ENCODE measurements at regions not wholly inside any gene's neighbourhood (a gene's known extent, or its start where the extent isn't known, plus 50 kb on each side); places are given as distances from the start of the nearest gene placed in this dataset.

DNA sequence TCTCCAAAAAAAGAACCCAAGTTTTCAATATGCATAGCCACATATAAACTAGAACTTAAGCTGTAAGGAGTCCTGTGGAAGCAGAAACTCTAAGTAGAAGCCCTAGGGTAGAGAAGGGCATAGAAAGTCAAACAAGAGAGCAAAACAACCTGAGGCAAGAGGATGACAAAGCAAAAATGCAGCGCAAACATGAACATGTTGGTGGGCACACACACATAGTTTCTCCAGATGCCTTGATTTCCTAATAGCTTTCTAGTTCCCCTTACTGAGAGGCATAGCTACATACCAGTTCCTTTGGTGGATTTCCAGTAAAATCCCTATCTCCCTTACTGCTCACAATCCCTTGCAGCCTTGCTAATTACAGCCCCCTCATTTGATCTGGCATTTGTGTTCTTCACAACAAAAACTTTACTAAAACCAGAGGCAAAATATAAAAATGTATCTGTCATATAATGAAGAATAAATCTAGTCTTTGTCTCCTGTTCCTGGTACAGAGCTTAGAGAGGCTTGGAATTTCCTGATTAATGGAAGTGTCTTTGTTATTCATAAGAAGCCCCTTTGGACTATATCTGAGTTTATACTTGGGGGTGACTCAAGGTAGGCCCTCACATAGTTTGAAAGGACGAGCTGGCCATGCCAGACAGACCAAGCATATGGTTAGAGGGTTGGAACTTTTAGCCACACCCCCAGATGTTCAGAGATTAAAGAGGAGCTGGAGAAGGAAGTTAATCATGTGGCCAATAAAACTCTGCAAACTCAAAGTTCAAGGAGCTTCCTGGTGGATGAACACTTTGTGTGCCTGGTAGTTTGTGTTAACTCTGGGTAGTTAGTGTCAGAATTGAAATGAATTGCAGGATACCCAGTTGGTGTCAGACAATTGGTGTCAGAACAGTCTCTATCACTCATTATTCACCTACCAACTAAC is 52.7 kb upstream of the ZCCHC13 start:
- TF ChIP-seq, protein P1, sequence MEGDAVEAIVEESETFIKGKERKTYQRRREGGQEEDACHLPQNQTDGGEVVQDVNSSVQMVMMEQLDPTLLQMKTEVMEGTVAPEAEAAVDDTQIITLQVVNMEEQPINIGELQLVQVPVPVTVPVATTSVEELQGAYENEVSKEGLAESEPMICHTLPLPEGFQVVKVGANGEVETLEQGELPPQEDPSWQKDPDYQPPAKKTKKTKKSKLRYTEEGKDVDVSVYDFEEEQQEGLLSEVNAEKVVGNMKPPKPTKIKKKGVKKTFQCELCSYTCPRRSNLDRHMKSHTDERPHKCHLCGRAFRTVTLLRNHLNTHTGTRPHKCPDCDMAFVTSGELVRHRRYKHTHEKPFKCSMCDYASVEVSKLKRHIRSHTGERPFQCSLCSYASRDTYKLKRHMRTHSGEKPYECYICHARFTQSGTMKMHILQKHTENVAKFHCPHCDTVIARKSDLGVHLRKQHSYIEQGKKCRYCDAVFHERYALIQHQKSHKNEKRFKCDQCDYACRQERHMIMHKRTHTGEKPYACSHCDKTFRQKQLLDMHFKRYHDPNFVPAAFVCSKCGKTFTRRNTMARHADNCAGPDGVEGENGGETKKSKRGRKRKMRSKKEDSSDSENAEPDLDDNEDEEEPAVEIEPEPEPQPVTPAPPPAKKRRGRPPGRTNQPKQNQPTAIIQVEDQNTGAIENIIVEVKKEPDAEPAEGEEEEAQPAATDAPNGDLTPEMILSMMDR (IDR thresholded peaks at IDR 0.05) = no peak
- no peak for TF ChIP-seq POLR2A (IDR thresholded peaks at IDR 0.05)
- no peak for TF ChIP-seq POLR2AphosphoS5 (IDR thresholded peaks at IDR 0.05; ENCODE audit: insufficient read depth in 1 of 2, low read depth in 1 of 2)
- intact Hi-C loops (cut with DNase I) = no loop called here
- no peak overlapping the region for H3K27ac ChIP-seq

DNA sequence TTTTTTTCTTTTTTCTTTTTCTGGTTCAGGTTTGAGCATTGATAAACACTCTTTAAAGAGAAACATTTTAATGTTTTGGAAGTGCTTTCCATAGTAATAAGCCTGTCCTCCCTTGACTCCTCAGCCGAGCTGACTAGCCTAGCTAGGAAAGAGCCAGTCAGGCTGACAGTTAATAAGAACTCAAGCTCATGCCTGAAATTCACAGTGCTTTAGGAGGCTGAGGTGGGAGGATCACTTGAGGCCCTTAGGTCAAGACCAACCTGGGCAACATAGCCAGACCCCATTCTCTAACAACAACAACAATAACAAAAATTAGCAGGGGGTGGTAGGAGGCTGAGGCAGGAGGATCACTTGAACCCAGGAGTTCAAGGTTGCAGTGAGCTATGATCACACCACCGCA is 53.4 kb upstream of the ZCCHC13 start:
- intact Hi-C loops (cut with DNase I) = no loop called here
- H3K36me3 ChIP-seq = no peaks in the 10 kb centered on the region
- TF ChIP-seq, protein P1 (IDR thresholded peaks at IDR 0.05) = no peak
- no peak for TF ChIP-seq POLR2A (IDR thresholded peaks at IDR 0.05)
- no peak for TF ChIP-seq POLR2AphosphoS5 (IDR thresholded peaks at IDR 0.05; ENCODE audit: insufficient read depth in 1 of 2, low read depth in 1 of 2)
- H3K27me3 ChIP-seq = no peaks in the 10 kb centered on the region
- no peak overlapping the region for H3K4me3 ChIP-seq
- H3K27ac ChIP-seq = no peak overlapping the region
- H3K9me3 ChIP-seq = no peaks in the 10 kb centered on the region
- DNase-seq (ENCODE audit: extremely low spot score in 2 of 2) = no peak
- peaks cover 15% of the 10 kb centered on the region for H3K4me1 ChIP-seq

More for the DNA sequence above, 52.7 kb upstream of the ZCCHC13 start:
- no peaks in the 10 kb centered on the region for H3K36me3 ChIP-seq
- no peaks in the 10 kb centered on the region for H3K27me3 ChIP-seq
- no peak overlapping the region for H3K4me3 ChIP-seq
- H3K4me1 ChIP-seq = peaks cover 15% of the 10 kb centered on the region
- H3K9me3 ChIP-seq = no peaks in the 10 kb centered on the region
- no peak for DNase-seq (ENCODE audit: extremely low spot score in 2 of 2)

DNA sequence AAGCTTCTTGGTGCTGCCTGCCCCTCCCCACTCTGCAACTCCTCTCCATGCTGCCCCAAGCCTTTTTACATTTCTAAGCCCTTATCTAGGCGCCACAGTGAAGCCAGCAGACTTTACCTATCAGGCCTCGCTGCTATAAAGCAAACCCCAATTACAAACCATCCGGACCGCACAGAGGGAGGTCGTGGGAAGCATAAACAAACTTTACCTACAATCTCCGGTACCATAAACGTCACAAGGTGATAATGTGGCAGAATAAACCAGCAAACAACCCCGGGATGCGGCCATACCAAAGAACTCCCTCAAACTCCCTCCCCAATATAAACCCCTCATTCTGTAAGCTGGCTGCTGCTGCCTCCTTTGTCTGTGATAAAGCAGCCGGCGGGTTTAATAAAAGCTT is 54.0 kb upstream of the ZCCHC13 start:
- H3K9me3 ChIP-seq = no peaks in the 10 kb centered on the region
- intact Hi-C loops (cut with DNase I) = no loop called here
- DNase-seq (ENCODE audit: extremely low spot score in 2 of 2) = no peak
- no peaks in the 10 kb centered on the region for H3K36me3 ChIP-seq
- no peak overlapping the region for H3K4me3 ChIP-seq
- no peak overlapping the region for H3K27ac ChIP-seq
- H3K27me3 ChIP-seq = no peaks in the 10 kb centered on the region
- TF ChIP-seq POLR2A (IDR thresholded peaks at IDR 0.05) (no peak), POLR2AphosphoS5 (IDR thresholded peaks at IDR 0.05; ENCODE audit: insufficient read depth in 1 of 2, low read depth in 1 of 2) (no peak)
- TF ChIP-seq, protein P1 (IDR thresholded peaks at IDR 0.05) = no peak
- peaks cover 14% of the 10 kb centered on the region for H3K4me1 ChIP-seq

DNA sequence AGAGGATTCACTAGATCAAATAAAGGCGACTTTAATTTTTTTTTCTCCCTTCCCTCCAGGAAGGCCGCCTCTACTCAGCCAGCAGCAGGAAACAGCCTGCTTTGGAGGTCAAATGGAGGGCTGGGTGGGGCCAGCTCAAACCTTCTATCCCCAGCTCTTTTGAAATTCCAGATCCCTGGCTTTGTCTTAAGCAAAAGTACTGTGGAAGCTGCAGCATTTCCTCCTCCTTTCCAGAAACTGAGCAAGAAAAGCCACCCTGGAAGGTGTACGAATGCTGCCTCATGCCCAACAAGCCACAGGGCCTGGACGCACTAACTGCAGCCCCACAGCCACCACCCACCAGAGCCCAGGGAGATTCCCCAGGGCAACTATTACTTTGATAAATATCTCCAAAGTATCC is 55.1 kb upstream of the ZCCHC13 start:
- no peak overlapping the region for H3K27ac ChIP-seq
- peaks cover 8% of the 10 kb centered on the region for H3K4me1 ChIP-seq

More for the DNA sequence above, 55.1 kb upstream of the ZCCHC13 start:
- Histone ChIP-seq H3K27me3 (no peaks in the 10 kb centered on the region), H3K9me3 (no peaks in the 10 kb centered on the region), H3K4me3 (no peak overlapping the region), H3K36me3 (no peaks in the 10 kb centered on the region)
- intact Hi-C loops (cut with DNase I) = no loop called here
- DNase-seq (ENCODE audit: extremely low spot score in 2 of 2) = no peak
- TF ChIP-seq, protein P1 (IDR thresholded peaks at IDR 0.05) = no peak
- TF ChIP-seq POLR2A (IDR thresholded peaks at IDR 0.05) (no peak), POLR2AphosphoS5 (IDR thresholded peaks at IDR 0.05; ENCODE audit: insufficient read depth in 1 of 2, low read depth in 1 of 2) (no peak)
